SK-N-MC (cell line): ENCODE measurements at regions not wholly inside any gene's neighbourhood (a gene's known extent, or its start where the extent isn't known, plus 50 kb on each side); places are given as distances from the start of the nearest gene placed in this dataset.

Experiments
- EZH2 ChIP-seq: fragments of 200-600 bp; sonication (generic); IDR thresholded peaks from one replicate; pipeline ENCODE4 v1.6.1; 2017; ENCODE audit warnings: antibody characterized with exemption
- POLR2AphosphoS5 ChIP-seq: IDR thresholded peaks from 2 replicates; pipeline ENCODE4 v1.6.1; 2012; ENCODE audit warnings: mild to moderate bottlenecking, low read depth, low read length, borderline replicate concordance

DNA sequence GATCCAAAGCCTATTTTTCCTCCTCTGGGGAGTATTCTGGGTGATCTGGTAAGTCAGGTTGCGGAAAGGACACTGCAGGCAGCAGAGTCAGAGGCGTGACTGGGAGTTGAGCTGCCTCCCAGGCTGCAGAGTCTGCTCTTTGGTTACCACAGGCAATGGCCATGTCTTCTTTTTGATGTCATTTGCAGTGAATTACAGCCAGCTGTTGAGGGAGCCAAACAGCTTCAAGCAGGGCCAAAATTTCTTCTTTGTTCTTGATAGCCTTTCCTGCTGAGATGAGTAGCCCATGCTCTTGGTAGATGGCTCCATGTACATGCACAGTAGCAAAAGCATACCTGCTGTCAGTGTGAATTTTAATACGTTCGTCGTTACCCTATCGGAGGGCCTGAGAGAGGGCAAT is 116.6 kb upstream of the PZP start:
- TF ChIP-seq POLR2AphosphoS5 (no peak), EZH2 (no peak)
